ENCODE measurements at regions not wholly inside any gene's neighbourhood (a gene's known extent, or its start where the extent isn't known, plus 50 kb on each side); places are given as distances from the start of the nearest gene placed in this dataset.

DNA sequence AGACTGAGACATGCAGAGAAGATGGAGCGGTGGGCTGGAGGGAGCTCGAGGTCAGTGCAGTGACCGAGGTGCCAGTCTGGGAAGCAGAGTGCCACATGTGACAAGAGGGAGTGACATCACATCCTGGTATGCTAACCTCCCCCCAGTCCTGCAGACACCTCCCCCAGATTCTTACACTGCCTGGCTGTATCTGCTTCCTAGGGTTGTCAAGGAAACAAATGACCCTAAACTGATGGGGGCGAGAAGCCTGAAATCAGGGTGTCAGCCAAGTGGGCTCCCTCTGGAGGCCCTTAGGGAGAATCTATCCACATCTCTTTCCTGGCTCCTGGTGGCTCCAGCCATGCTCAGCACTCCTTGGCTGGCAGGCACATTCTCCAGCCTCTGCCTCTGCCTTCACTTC lies 316.1 kb upstream of the ZMIZ1 start:
- Mint-ChIP-seq H3K27ac (no peak overlapping the region), H3K4me3 (no peak overlapping the region), H3K9me3 (peaks cover 2% of the 10 kb centered on the region), H3K4me1 (ENCODE audit: low read depth) (peaks cover 10% of the 10 kb centered on the region), H3K36me3 (ENCODE audit: low read depth) (no peaks in the 10 kb centered on the region), H3K27me3 (ENCODE audit: low read depth) (peaks cover 6% of the 10 kb centered on the region)
- CTCF ChIA-PET, result interaction anchor here (0.8 to 0.9 kb wide), 2 partner anchors 98 to 443 kb away, joined by 3 to 4 read pairs; no protein-coding TSS in a partner anchor
- intact Hi-C loops (cut with micrococcal nuclease), result no loop called here
- no peak for DNase-seq

DNA sequence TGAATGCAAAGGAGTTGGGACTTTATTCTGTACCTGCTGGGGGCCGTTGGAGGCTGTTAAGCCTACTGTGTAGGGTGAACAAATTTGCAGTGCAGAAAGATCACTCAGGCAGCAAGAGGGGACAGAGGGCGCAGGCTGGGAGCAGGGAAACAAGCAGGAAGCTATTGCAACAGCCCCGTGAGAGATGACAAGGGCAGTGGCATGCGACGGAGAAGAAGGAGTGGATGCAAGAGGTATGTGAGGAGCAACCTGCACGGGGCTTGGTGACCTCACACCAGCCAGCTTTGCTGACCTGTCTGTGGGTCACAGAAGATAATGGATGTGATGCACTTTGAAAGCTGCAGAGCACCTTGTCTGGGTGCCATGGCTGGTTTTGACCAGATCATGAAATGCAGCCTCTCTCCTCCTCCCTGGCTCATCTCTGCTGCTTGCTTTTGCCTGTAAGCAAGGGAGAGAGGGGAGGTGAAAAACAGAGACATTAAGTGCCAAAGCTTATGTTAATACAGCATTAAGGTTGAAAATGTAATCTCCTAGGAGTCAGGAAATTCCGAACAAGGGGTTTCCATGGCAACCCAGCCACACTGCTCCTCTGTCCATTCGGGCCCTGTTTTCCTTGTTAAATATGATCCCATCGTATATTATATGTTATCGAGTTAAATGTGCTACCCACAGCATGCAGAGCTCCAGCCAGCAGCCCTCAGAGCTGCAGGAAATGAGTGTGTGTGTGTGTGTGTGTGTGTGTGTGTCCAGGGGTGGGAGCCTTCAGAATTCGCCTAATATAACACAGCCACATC lies 314.3 kb upstream of the ZMIZ1 start:
- no peaks in the 10 kb centered on the region for H3K9me3 Mint-ChIP-seq
- peaks cover 10% of the 10 kb centered on the region for H3K4me1 Mint-ChIP-seq (ENCODE audit: low read depth)
- no peaks in the 10 kb centered on the region for H3K36me3 Mint-ChIP-seq (ENCODE audit: low read depth)
- H3K27me3 Mint-ChIP-seq (ENCODE audit: low read depth), result peaks cover 6% of the 10 kb centered on the region
- no peak for DNase-seq
- H3K27ac Mint-ChIP-seq, result no peak overlapping the region
- CTCF ChIA-PET, result no interaction called here
- H3K4me3 Mint-ChIP-seq, result no peak overlapping the region
- intact Hi-C loops (cut with micrococcal nuclease), result loop anchor here (5.0 kb wide), 1 partner anchor 313 kb away; the partner anchor contains the start of gene ZMIZ1

DNA sequence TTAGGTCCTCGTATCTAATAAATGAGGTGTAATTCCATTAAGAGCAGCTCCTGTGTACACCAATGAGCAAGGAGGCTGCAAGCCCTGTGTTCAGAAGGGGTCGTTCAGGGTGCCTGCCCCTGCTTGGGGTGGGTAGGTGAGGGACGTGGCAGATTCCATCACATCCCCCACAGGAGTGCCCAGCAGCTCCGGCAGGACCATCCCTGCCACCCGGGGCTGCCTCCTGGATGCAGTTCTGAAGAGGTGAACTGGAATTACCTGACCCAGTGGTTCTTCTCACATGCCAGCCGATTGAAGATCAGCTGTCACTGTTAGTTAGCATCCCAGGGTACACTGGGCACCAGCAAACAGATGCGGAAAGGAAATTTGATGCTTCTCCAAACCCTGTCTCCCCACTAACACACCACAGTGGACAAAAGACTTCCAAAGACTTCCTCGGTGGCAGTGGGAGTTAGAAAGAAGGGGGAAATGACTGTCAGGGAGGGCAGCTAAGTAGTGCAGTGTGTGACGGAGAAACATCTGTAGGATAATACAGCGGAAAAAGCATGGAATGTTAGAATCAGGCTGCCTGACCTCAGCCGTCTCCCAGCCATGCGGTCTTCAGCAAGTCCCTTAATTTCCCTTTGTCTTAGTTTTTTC lies 313.6 kb upstream of the ZMIZ1 start:
- CTCF ChIA-PET, result no interaction called here
- no peaks in the 10 kb centered on the region for H3K36me3 Mint-ChIP-seq (ENCODE audit: low read depth)

DNA sequence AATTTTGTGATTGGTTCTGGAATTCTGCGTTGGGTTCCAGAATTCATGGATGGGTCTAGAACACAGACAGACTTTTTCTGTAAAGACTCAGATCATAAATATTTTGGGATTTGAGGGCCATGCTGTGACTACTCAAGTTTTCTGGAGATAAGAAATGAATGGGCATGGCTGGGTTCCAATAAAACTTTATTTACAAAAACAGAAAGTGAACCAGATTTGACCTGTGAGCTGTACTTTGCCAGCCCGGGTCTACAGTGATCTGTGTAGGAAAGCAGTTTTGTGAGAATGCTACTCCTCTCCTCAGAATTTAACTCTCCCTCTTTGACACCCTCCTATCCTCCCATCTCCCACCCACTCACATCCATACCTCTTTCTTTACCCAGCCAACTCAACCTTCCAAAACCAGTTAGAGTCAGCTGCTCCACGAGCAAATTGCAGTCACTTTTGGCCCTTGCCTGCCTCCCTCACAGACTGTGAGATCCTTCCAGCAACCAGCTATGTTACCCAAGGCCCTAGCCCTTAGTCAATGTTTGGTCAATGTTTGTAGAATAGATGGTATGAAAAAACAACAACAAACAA lies 312.8 kb upstream of the ZMIZ1 start:
- intact Hi-C loops (cut with micrococcal nuclease), result loop anchor here (5.0 kb wide), 1 partner anchor 311 kb away; the partner anchor contains the start of gene ZMIZ1
- CTCF ChIA-PET, result interaction anchor here (0.7 to 1.0 kb wide), 2 partner anchors 31 to 395 kb away, joined by 3 read pairs; no protein-coding TSS in a partner anchor

More for the DNA sequence above, 313.6 kb upstream of the ZMIZ1 start:
- intact Hi-C loops (cut with micrococcal nuclease), result loop anchor here (5.0 kb wide), 1 partner anchor 312 kb away; the partner anchor contains the start of gene ZMIZ1
- no peaks in the 10 kb centered on the region for H3K9me3 Mint-ChIP-seq
- no peak overlapping the region for H3K27ac Mint-ChIP-seq
- no peak overlapping the region for H3K4me3 Mint-ChIP-seq
- H3K4me1 Mint-ChIP-seq (ENCODE audit: low read depth), result peaks cover 10% of the 10 kb centered on the region
- peaks cover 6% of the 10 kb centered on the region for H3K27me3 Mint-ChIP-seq (ENCODE audit: low read depth)
- DNase-seq, result no peak

DNA sequence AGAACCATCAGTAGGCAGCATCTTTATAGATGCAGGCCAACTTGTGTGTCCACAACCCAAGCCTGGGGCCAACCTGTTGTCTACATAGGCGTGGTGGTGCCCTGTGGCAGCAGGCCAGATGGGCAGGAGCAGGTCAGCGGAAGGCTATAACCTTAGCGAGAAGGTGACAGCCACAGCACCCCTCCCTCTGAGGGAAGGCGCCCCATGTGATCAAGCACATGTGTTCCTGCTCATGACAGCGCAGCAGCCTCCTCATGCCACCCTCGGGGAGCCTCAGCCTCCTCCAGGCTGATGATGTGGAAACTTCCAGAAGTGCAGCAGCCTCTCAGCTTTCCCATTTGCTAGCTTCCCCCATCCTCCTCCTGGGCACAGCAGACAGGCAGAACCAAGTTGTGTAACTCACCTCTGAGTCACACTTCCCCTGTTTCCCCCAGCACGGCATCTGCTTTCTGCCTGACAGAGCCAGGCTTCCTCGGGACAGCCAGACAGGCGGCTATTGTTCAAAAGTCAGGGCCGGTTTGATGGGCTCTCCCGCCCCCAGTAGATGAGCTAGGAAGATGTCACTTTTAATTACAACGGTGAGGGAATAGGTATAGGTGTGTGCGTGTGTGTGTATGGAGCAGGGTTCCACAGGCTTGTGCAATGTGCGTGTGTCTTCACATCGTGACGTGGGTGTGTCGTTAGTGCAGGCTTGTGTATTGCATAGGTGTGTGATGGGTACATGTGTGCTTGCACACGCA lies 312.0 kb upstream of the ZMIZ1 start:
- peak; percentile 65 for DNase-seq
- Mint-ChIP-seq H3K36me3 (ENCODE audit: low read depth) (no peaks in the 10 kb centered on the region), H3K27me3 (ENCODE audit: low read depth) (peaks cover 6% of the 10 kb centered on the region), H3K9me3 (no peaks in the 10 kb centered on the region), H3K4me3 (no peak overlapping the region), H3K27ac (no peak overlapping the region), H3K4me1 (ENCODE audit: low read depth) (peaks cover 10% of the 10 kb centered on the region)
- CTCF ChIA-PET, result interaction anchor here (0.7 to 1.0 kb wide), 2 partner anchors 30 to 394 kb away, joined by 3 read pairs; no protein-coding TSS in a partner anchor
- intact Hi-C loops (cut with micrococcal nuclease), result loop anchor here (5.0 kb wide), 1 partner anchor 311 kb away; the partner anchor contains the start of gene ZMIZ1

More for the DNA sequence above, 312.8 kb upstream of the ZMIZ1 start:
- no peak overlapping the region for H3K4me3 Mint-ChIP-seq
- H3K4me1 Mint-ChIP-seq (ENCODE audit: low read depth), result peaks cover 10% of the 10 kb centered on the region
- H3K9me3 Mint-ChIP-seq, result no peaks in the 10 kb centered on the region
- no peak for DNase-seq
- peaks cover 6% of the 10 kb centered on the region for H3K27me3 Mint-ChIP-seq (ENCODE audit: low read depth)
- H3K36me3 Mint-ChIP-seq (ENCODE audit: low read depth), result no peaks in the 10 kb centered on the region
- H3K27ac Mint-ChIP-seq, result no peak overlapping the region

DNA sequence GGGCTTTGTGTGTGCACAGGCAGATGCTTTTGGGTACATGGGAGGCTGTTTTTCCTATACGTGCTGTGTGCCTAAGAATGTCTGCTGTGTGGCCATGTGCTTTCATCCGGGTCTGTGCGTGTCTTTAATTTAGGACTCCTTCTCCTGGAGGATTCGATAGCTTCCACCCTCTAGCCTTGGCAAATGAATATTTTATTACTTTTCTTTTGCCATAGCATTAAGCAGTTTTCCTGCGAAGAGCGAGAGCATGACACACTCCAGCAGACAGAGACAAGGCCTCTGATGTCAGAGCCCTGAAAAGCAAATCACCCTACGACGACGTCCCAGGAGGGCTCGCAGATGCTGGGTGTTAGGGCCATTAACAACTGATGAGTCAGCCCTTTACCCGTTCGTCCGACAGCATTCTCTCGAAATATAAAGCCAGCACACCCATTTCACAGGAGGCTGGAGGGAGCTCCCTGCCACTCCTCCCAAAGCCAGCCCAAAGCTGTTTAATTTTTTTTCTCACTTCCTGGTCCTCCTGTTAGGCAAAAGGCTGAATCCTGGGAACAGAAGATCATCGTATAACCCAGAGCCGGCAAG lies 311.3 kb upstream of the ZMIZ1 start:
- Mint-ChIP-seq H3K4me3 (no peak overlapping the region), H3K4me1 (ENCODE audit: low read depth) (peaks cover 10% of the 10 kb centered on the region), H3K27me3 (ENCODE audit: low read depth) (peaks cover 6% of the 10 kb centered on the region), H3K9me3 (no peaks in the 10 kb centered on the region), H3K36me3 (ENCODE audit: low read depth) (no peaks in the 10 kb centered on the region), H3K27ac (no peak overlapping the region)
- CTCF ChIA-PET, result no interaction called here
- DNase-seq, result no peak
- intact Hi-C loops (cut with micrococcal nuclease), result loop anchor here (5.0 kb wide), 1 partner anchor 310 kb away; the partner anchor contains the start of gene ZMIZ1

DNA sequence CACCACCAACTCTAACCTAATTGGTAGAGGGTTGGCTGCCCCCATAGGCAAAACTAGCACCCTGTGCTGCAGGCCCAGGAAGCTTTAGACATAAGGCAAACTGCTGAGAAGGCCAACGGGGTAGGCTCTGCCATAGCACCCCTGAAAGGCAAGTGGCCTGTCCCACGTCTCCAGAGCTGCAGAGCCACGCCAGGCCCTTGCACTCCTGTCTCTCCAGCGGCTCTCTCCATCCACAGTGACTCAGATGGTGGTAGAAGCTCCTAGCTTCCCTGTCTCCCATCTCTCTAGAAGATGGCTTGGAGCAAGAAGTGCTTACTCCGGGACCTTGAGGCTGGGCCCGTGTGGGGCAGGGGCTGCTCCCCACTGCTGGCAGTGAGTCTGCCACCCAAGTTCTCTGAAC lies 310.6 kb upstream of the ZMIZ1 start:
- H3K27ac Mint-ChIP-seq, result no peak overlapping the region
- CTCF ChIA-PET, result no interaction called here
- no peaks in the 10 kb centered on the region for H3K9me3 Mint-ChIP-seq
- H3K27me3 Mint-ChIP-seq (ENCODE audit: low read depth), result peaks cover 6% of the 10 kb centered on the region
- peaks cover 10% of the 10 kb centered on the region for H3K4me1 Mint-ChIP-seq (ENCODE audit: low read depth)
- DNase-seq, result no peak
- no peak overlapping the region for H3K4me3 Mint-ChIP-seq
- H3K36me3 Mint-ChIP-seq (ENCODE audit: low read depth), result no peaks in the 10 kb centered on the region
- intact Hi-C loops (cut with micrococcal nuclease), result loop anchor here (5.0 kb wide), 1 partner anchor 309 kb away; the partner anchor contains the start of gene ZMIZ1

DNA sequence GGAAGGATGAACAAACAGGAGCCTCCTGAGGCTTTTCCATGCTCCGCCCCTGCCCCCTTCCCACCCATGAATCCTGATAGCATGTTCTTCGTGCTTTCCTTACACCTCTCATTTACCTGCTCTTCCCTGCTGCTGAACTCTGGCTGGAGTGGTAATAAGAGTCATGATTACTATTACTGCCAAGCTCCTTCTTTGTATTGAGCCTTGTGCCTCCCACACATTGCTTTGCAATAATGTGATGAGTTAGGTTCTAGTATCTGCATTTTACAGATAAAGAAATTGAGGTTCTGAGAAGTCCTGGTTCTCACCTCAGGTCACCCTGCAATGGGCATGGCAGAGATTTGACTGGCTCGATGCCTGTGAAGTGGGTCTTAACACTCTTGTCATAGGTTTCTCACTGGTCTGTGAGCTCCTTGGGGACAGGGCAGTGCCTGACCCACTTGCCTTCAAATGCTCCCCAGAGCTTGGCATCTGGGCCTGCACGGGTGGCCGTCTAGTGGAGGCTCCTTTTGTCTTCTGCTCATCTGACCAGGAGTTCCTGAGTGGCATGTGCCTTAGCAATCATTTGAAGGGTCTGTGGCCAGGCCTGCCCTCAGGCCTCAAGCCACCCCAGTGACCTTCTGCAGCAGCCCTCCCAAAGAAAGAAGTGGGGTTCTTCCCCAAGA lies 309.2 kb upstream of the ZMIZ1 start:
- H3K4me1 Mint-ChIP-seq (ENCODE audit: low read depth), result peaks cover 16% of the 10 kb centered on the region
- no peak for DNase-seq
- H3K27ac Mint-ChIP-seq, result no peak overlapping the region
- intact Hi-C loops (cut with micrococcal nuclease), result loop anchor here (5.0 kb wide), 1 partner anchor 308 kb away; the partner anchor contains the start of gene ZMIZ1
- H3K4me3 Mint-ChIP-seq, result no peak overlapping the region
- CTCF ChIA-PET, result interaction anchor here (0.5 kb wide), 1 partner anchor 967 kb away, joined by 4 read pairs; no protein-coding TSS in a partner anchor
- no peaks in the 10 kb centered on the region for H3K27me3 Mint-ChIP-seq (ENCODE audit: low read depth)
- no peaks in the 10 kb centered on the region for H3K9me3 Mint-ChIP-seq
- no peaks in the 10 kb centered on the region for H3K36me3 Mint-ChIP-seq (ENCODE audit: low read depth)

DNA sequence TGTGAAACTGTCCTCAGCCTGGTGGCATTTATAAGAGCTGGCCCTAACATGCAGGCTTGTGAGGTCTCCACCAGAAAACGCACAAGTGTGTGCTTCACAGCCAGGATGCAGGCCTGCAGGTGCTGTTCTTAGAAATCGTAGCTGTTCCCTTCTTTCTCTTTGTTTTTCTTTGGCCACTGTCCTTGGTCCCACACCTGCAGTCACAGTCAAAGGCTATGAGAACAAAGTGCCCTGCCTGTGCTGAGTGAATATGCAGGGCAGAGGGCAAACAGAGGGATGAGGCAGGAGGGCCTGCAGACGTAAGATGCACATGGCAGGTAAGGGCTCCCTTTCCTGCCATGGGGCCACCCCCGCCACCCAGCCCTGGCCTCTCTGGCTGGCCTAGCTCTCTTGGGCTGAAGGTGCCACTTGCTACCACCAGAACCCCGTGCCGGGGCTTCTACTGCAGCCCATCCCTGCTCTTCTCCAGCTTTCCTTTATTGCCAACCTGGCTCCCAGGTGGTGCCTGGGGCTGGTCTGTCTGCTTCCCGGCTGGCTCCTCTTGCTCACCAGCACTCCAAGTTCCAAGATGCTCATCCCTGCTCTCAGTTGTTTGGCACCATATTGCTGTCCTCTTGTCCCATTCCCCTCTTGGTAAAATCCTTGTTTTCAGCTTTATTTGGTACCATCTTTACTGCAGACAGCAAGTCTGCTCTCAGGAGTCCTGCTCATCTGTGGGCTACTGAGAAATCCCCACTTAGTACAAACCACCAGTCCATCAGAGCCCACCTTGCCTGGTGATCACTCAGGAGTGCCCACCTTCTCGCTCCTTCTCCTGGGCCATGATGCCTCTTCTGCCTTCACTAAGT lies 308.1 kb upstream of the ZMIZ1 start:
- Mint-ChIP-seq H3K4me3 (no peak overlapping the region), H3K27me3 (ENCODE audit: low read depth) (no peaks in the 10 kb centered on the region), H3K9me3 (no peaks in the 10 kb centered on the region), H3K27ac (no peak overlapping the region), H3K36me3 (ENCODE audit: low read depth) (no peaks in the 10 kb centered on the region), H3K4me1 (ENCODE audit: low read depth) (peaks cover 16% of the 10 kb centered on the region)
- intact Hi-C loops (cut with micrococcal nuclease), result no loop called here
- CTCF ChIA-PET, result no interaction called here
- no peak for DNase-seq

DNA sequence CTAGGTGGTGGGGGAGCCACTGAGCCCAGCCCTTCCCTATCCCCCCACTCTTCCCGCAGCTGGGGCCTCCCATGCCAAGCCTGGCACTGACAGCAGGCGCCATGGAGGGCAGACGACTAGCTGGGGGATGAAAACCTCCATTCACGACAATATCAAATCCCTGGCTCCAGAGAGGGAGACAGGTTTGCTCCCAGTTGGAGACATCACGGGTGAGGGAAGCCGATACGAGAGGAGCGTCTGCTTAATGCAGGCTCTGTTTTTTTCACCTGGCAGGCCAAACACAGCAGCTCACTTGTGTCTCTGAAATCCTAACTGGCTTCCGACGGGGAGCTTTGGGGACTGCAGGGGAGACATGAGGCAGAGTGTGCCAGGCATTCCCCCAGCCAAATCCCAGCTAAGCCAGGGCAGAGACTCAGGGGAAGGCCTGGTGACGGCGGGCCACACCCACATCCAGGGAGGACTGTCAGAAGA lies 307.4 kb upstream of the ZMIZ1 start:
- CTCF ChIA-PET, result no interaction called here
- Mint-ChIP-seq H3K9me3 (no peaks in the 10 kb centered on the region), H3K27ac (no peak overlapping the region), H3K36me3 (ENCODE audit: low read depth) (no peaks in the 10 kb centered on the region), H3K27me3 (ENCODE audit: low read depth) (no peaks in the 10 kb centered on the region), H3K4me1 (ENCODE audit: low read depth) (peaks cover 14% of the 10 kb centered on the region), H3K4me3 (no peak overlapping the region)
- intact Hi-C loops (cut with micrococcal nuclease), result no loop called here
- DNase-seq, result no peak

All from activated naive CD4-positive, alpha-beta T cell treated with anti-CD3 and anti-CD28 coated beads for 36 hours (primary cell).